HUES48 (cell line): ENCODE measurements at regions not wholly inside any gene's neighbourhood (a gene's known extent, or its start where the extent isn't known, plus 50 kb on each side); places are given as distances from the start of the nearest gene placed in this dataset.

Experiments
- H3K27ac ChIP-seq: one replicate; pipeline ENCODE4 v1.7.0; 2013; ENCODE audit warnings: low read depth, low read length, inconsistent platforms
- H3K27me3 ChIP-seq: 2 replicates; pipeline ENCODE4 v1.6.1; 2013; ENCODE audit warnings: mild to moderate bottlenecking, low read length; ENCODE audit not compliant: control insufficient read depth, insufficient read depth
- H3K36me3 ChIP-seq: 2 replicates; pipeline ENCODE4 v1.6.1; 2013; ENCODE audit warnings: low read length; ENCODE audit not compliant: control insufficient read depth, insufficient read depth
- H3K4me1 ChIP-seq: 2 replicates; pipeline ENCODE4 v1.6.1; 2013; ENCODE audit warnings: mild to moderate bottlenecking, low read length; ENCODE audit not compliant: control insufficient read depth, insufficient read depth
- H3K4me3 ChIP-seq: 2 replicates; pipeline ENCODE4 v1.5.1; 2013; ENCODE audit warnings: mild to moderate bottlenecking, low read depth, low read length
- H3K9ac ChIP-seq: 2 replicates; pipeline ENCODE4 v1.6.1; 2013; ENCODE audit warnings: mild to moderate bottlenecking, low read depth, low read length, moderate library complexity
- H3K9me3 ChIP-seq: 2 replicates; pipeline ENCODE4 v1.6.1; 2013; ENCODE audit warnings: low read length; ENCODE audit not compliant: control insufficient read depth, insufficient read depth

- no peaks in the 10 kb centered on the region for H3K36me3 ChIP-seq
- no peak overlapping the region for H3K9ac ChIP-seq
- H3K4me1 ChIP-seq, result peaks cover 17% of the 10 kb centered on the region
- H3K4me3 ChIP-seq, result no peak overlapping the region
- no peaks in the 10 kb centered on the region; the same call in 1 of the 2 replicates for H3K9me3 ChIP-seq
- H3K27me3 ChIP-seq, result no peaks in the 10 kb centered on the region
- H3K27ac ChIP-seq, result no peak overlapping the region
These were observed 81.1 kb upstream of the MBL2 start for GRCh38 chr10:52853704-52854103.

- Histone ChIP-seq H3K27ac (no peak overlapping the region), H3K9me3 (peaks cover 8% of the 10 kb centered on the region), H3K4me3 (no peak overlapping the region), H3K27me3 (no peaks in the 10 kb centered on the region), H3K36me3 (no peaks in the 10 kb centered on the region), H3K9ac (no peak overlapping the region), H3K4me1 (no peaks in the 10 kb centered on the region)
These were observed 64.2 kb upstream of the MBL2 start for GRCh38 chr10:52836816-52837215.
